OCI-LY7 (cell line): ENCODE measurements at regions not wholly inside any gene's neighbourhood (a gene's known extent, or its start where the extent isn't known, plus 50 kb on each side); places are given as distances from the start of the nearest gene placed in this dataset.

Experiments used
- EZH2phosphoT487 ChIP-seq: fragments of 200-600 bp; sonication (generic); IDR thresholded peaks from 2 replicates; pipeline ENCODE4 v1.6.1; 2018; ENCODE audit warnings: low read depth, borderline replicate concordance, mild to moderate bottlenecking, mixed run types, antibody characterized with exemption, low read length, moderate library complexity, mixed read lengths
- TF ChIP-seq, protein P1 (sequence below): fragments of 200-600 bp; sonication (generic); conservative IDR thresholded peaks from 2 replicates; pipeline ENCODE4 v1.5.1; 2014; ENCODE audit warnings: mild to moderate bottlenecking, antibody characterized with exemption, low read length, moderate library complexity, mixed read lengths

DNA sequence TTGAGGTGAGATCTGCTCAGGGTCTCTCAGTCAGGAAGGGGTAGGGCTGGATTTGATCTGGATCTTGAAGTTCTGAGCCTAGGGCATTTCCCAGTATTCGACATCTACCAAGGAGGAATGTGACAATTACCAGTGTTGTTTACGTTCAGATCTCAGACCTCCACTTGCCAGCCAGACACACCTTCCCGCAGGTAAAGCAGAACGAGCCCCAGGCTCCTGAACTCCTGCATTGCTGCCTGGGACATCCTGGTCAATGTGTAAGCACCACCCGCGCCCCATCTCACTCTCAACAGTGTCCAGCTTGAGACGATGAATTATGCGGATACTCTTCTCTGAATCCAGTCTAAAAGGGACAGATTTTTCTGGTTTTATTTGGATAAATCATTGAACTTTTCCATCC is 56.7 kb upstream of the PTCH1 start:
- TF ChIP-seq, protein P1, sequence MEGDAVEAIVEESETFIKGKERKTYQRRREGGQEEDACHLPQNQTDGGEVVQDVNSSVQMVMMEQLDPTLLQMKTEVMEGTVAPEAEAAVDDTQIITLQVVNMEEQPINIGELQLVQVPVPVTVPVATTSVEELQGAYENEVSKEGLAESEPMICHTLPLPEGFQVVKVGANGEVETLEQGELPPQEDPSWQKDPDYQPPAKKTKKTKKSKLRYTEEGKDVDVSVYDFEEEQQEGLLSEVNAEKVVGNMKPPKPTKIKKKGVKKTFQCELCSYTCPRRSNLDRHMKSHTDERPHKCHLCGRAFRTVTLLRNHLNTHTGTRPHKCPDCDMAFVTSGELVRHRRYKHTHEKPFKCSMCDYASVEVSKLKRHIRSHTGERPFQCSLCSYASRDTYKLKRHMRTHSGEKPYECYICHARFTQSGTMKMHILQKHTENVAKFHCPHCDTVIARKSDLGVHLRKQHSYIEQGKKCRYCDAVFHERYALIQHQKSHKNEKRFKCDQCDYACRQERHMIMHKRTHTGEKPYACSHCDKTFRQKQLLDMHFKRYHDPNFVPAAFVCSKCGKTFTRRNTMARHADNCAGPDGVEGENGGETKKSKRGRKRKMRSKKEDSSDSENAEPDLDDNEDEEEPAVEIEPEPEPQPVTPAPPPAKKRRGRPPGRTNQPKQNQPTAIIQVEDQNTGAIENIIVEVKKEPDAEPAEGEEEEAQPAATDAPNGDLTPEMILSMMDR, result no peak
- no peak for TF ChIP-seq EZH2phosphoT487
